ENCODE measurements at regions not wholly inside any gene's neighbourhood (a gene's known extent, or its start where the extent isn't known, plus 50 kb on each side); places are given as distances from the start of the nearest gene placed in this dataset.
"Not testable (repeated sequence)": the region's sequence is repeated elsewhere in the genome, so short reads cannot be mapped to it uniquely, and the experiment has no call there.

DNA sequence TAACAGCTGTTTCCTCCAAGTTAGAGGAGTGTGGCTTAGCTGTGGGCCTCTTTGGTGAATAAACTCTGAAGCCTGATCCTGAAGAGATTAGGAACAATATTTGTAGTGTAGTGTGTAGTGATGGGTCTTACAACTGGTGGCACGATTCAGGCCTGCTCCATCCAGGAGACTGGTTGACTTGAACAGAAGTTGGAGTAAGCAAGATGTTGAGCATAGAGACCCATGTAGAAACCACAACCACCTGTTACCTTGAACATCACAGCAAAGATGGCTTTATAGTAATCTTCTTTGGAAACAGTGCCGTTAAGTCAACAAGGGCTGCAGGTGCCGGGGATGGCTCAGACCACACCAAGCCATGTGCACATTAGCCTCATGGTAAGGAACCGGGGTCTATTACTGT, 74.2 kb upstream of the RASGRP1 start:
- Histone ChIP-seq H3K4me1 (no peaks in the 10 kb centered on the region), H3K4me3 (no peak overlapping the region), H3K9me3 (no peaks in the 10 kb centered on the region), H3K36me3 (ENCODE audit: insufficient read depth in 1 of 2, low read depth in 1 of 2) (no peaks in the 10 kb centered on the region), H3K27ac (no peak overlapping the region), H3K27me3 (ENCODE audit: insufficient read depth in 3 of 3, low read length in 2 of 3) (peaks cover 0 to 2% (median 0%) of the 10 kb centered on the region in 3 donors)
- ATAC-seq (no peak), DNase-seq (no peak)
- intact Hi-C loops (cut with DNase I), result no loop called here
- 87 to 93% (median 89%) methylated on average over 4 of the region's 4 CpGs for WGBS, 3 donors
- no peak for TF ChIP-seq CTCF (IDR thresholded peaks at IDR 0.05)

- no peak for DNase-seq
- intact Hi-C loops (cut with DNase I), result no loop called here
- no peak for TF ChIP-seq CTCF (IDR thresholded peaks at IDR 0.05)
- no peaks in the 10 kb centered on the region for H3K36me3 ChIP-seq (ENCODE audit: insufficient read depth in 1 of 2, low read depth in 1 of 2)
- peaks cover 4% of the 10 kb centered on the region for H3K9me3 ChIP-seq
- peaks cover 0 to 2% (median 2%) of the 10 kb centered on the region in 3 donors for H3K27me3 ChIP-seq (ENCODE audit: insufficient read depth in 3 of 3, low read length in 2 of 3)
- H3K27ac ChIP-seq, result no peak overlapping the region
- 64 to 70% (median 65%) methylated on average over 3 of the region's 3 CpGs for whole genome bisulfite sequencing, 3 donors
- no peak overlapping the region for H3K4me3 ChIP-seq
- ATAC-seq, result no peak
- no peaks in the 10 kb centered on the region for H3K4me1 ChIP-seq
Observed at GRCh38 chr15:38642689-38643270, 78.2 kb upstream of the RASGRP1 start.

DNA sequence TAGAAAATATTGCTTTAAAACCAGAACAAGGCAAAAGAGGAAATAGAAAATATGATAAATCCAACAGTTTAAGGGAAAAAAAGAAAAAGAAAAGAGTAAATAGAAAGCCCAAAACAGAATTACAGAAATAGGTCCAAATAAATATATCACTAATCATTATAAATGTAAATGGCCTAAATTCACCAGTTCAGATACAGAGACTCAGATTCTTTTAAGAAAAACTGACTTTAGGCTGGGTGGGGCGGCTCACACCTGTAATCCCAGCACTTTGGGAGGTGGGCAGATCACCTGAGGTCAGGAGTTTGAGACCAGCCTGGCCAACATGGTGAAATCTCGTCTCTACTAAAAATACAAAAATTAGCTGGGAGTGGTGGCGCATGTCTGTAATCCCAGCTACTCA, 79.7 kb upstream of the RASGRP1 start:
- ATAC-seq; intact Hi-C loops (cut with DNase I); H3K36me3 ChIP-seq (ENCODE audit: insufficient read depth in 1 of 2, low read depth in 1 of 2); DNase-seq; H3K4me1 ChIP-seq; H3K27ac ChIP-seq; H3K4me3 ChIP-seq; H3K27me3 ChIP-seq (ENCODE audit: insufficient read depth in 3 of 3, low read length in 2 of 3); H3K9me3 ChIP-seq: not testable (repeated sequence)
- 86 to 92% (median 90%) methylated on average over 3 of the region's 3 CpGs for WGBS, 3 donors

DNA sequence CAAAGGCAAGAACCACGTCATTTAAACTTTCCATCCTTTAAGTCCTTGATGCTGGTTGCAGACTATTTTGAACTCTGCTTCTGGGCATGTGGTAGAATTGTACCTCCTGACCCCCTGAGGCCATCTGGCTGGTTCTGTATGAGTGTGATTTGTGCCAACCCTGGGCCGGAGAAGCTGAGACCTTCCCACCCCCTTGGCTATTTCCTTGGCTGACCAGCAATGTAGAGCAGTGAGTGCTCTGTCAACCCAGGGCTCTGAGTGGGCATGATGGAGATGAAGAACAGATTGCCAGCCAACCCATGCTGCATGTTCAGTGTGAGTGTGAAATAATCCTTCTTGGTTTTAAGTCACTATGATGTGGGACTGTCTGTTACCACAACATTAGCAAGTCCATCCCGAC, 82.1 kb upstream of the RASGRP1 start:
- WGBS, 3 donors, result 65 to 72% (median 65%) methylated on average over 3 of the region's 3 CpGs
- H3K27me3 ChIP-seq (ENCODE audit: insufficient read depth in 3 of 3, low read length in 2 of 3), result peaks cover 0 to 2% (median 0%) of the 10 kb centered on the region in 3 donors

DNA sequence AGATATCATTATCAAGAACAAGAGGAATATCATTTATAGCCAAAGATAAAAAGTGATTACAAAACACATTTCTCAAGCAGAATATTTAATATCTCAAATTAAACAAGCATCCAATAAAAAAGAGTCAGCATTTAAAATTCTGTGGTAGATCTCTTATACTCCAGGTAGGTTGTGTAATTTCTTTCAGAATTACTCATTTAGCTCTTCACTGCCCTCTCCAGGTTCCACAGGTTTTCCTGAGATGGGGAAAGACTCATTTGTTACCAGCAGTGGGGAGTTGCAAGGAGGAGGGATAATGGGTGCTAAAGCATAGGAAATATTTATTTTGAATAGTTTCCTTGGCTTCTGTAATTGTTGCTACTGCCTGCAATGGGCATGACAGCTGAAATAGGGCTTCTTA, 83.1 kb upstream of the RASGRP1 start:
- no peak overlapping the region for H3K27ac ChIP-seq
- DNase-seq (no peak), ATAC-seq (no peak)
- peaks cover 0 to 2% (median 0%) of the 10 kb centered on the region in 3 donors for H3K27me3 ChIP-seq (ENCODE audit: insufficient read depth in 3 of 3, low read length in 2 of 3)
- intact Hi-C loops (cut with DNase I), result loop anchor here in 1 of 2 donors (5.0 kb wide), 1 partner anchor 85 kb away; the partner anchor contains the start of gene RASGRP1
- H3K36me3 ChIP-seq (ENCODE audit: insufficient read depth in 1 of 2, low read depth in 1 of 2), result no peaks in the 10 kb centered on the region
- H3K4me3 ChIP-seq, result no peak overlapping the region
- no peaks in the 10 kb centered on the region for H3K4me1 ChIP-seq
- H3K9me3 ChIP-seq, result peaks cover 4% of the 10 kb centered on the region
- TF ChIP-seq CTCF (IDR thresholded peaks at IDR 0.05), result no peak

More for the DNA sequence above, 82.1 kb upstream of the RASGRP1 start:
- ATAC-seq (no peak), DNase-seq (no peak)
- Histone ChIP-seq H3K9me3 (peaks cover 4% of the 10 kb centered on the region), H3K36me3 (ENCODE audit: insufficient read depth in 1 of 2, low read depth in 1 of 2) (no peaks in the 10 kb centered on the region), H3K27ac (no peak overlapping the region), H3K4me3 (no peak overlapping the region), H3K4me1 (no peaks in the 10 kb centered on the region)
- intact Hi-C loops (cut with DNase I), result loop anchor here in 1 of 2 donors (5.0 kb wide), 1 partner anchor 84 kb away; the partner anchor contains the start of gene RASGRP1
- no peak for TF ChIP-seq CTCF (IDR thresholded peaks at IDR 0.05)
